ENCODE measurements at regions not wholly inside any gene's neighbourhood (a gene's known extent, or its start where the extent isn't known, plus 50 kb on each side); places are given as distances from the start of the nearest gene placed in this dataset.
"Not testable (repeated sequence)": the region's sequence is repeated elsewhere in the genome, so short reads cannot be mapped to it uniquely, and the experiment has no call there.

DNA sequence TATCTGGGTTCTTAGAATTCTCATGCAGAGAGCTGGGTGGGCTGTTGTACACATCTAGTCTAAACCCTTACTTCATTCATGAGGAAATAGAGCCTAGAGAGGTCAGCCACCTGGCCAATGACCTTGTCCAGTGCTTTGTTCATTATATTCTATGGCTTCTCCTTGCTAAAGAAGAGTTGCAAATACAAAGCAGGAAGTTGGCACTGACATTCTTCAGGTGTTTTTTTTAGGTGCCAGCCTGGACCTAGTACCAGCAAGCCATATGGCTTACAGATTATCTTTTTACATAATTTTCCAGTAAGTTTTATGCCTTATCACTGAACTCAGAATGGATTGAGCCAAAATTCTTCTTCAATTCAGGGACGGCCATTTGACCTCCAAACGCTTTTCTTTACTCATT is 54.7 kb upstream of the PGM2 start:
- in situ Hi-C loops (cut with HindIII; ENCODE audit: low pct_ligation_motif_present, low pct_unique_long_range_greater_than_20kb, low sequenced_read_pairs): no loop called here
- DNase-seq: no peak

DNA sequence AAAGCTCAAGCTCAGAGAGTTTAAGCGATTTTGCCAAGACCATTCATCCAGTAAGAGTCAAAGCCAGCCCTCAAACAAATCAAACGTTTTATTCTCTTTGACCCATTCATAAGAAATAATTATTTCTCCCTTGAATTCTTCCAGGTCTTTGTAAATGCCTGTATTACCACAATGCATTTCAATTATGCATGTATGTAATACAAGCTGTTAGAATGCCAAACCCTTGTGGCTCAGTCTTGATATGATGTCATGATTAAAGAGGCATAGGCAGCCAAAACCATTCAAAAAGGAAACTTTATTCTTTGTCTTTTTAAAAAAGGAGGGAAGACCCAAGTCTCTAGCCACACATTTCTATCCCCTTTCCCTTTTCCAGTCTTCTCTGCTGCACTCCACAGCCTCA is 56.5 kb upstream of the PGM2 start:
- in situ Hi-C loops (cut with HindIII; ENCODE audit: low pct_ligation_motif_present, low pct_unique_long_range_greater_than_20kb, low sequenced_read_pairs): no loop called here
- no peak for DNase-seq

- no peak for DNase-seq
- in situ Hi-C loops (cut with HindIII; ENCODE audit: low pct_ligation_motif_present, low pct_unique_long_range_greater_than_20kb, low sequenced_read_pairs): no loop called here
These were observed 57.0 kb upstream of the PGM2 start for GRCh38 chr4:37769391-37769989.

DNA sequence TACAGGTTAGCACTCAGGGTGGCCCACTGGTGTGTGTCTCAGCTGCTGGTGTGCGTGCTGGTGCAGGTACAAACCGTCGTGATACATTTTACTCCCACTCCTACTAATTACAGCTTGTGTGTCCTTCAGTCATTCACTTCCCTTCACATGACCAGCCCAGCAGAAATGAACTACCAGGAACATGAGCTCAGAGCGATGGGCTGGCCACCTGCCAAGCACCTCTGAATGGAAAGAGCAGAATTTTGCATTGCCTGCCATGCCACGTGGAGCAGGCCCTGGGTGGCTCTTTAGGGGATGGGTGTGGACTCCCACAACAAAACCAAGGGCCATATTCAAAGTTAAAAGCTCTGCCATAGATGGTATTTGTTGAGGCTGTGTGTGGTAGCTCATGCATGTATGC is 58.9 kb upstream of the PGM2 start:
- no peak for DNase-seq
- in situ Hi-C loops (cut with HindIII; ENCODE audit: low pct_ligation_motif_present, low pct_unique_long_range_greater_than_20kb, low sequenced_read_pairs): no loop called here

DNA sequence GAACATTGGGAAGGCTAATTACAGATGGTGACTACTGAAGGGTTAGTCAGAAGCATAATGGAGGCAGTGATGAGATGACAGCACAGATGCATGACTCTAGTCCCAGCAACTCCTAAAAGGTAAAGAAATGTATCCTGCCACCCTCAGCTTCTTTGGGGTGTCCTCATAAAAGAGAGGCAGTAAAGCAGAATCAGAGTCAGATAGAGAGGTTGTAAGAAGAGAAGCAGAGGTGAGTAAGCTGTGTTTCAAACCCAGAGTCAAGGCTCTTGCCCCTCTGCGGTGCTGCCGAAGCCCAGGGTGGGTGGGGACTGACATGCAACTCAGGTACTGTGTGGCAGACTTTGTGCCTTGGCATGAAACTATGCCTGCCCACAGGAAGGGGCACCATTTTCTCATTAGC is 59.5 kb upstream of the PGM2 start:
- in situ Hi-C loops (cut with HindIII; ENCODE audit: low pct_ligation_motif_present, low pct_unique_long_range_greater_than_20kb, low sequenced_read_pairs): no loop called here
- DNase-seq: no peak

DNA sequence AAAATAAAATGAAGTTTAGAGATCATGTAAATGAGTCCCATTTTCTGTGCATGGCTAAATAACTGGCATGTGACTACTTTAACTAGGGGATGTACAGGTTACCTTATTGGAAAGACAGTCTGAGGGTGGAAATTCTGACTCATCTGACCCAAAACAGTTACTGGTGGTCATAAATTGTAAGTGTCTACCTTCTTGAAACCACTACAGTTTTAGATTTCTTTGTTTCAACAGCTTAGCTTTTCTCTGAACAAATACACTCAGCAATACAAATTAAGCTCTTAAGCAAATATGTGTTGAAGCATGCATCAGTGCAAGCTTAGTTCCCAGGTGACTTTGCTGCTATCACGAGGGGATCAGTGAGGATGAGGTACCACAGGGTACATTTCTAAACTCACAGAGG is 60.7 kb upstream of the PGM2 start:
- in situ Hi-C loops (cut with HindIII; ENCODE audit: low pct_ligation_motif_present, low pct_unique_long_range_greater_than_20kb, low sequenced_read_pairs): no loop called here
- DNase-seq: no peak

- no peak for DNase-seq
- in situ Hi-C loops (cut with HindIII; ENCODE audit: low pct_ligation_motif_present, low pct_unique_long_range_greater_than_20kb, low sequenced_read_pairs): no loop called here
These were observed 62.7 kb upstream of the PGM2 start for GRCh38 chr4:37763831-37764230.

- DNase-seq: no peak
- in situ Hi-C loops (cut with HindIII; ENCODE audit: low pct_ligation_motif_present, low pct_unique_long_range_greater_than_20kb, low sequenced_read_pairs): no loop called here
These were observed 63.5 kb upstream of the PGM2 start for GRCh38 chr4:37762991-37763368.

DNA sequence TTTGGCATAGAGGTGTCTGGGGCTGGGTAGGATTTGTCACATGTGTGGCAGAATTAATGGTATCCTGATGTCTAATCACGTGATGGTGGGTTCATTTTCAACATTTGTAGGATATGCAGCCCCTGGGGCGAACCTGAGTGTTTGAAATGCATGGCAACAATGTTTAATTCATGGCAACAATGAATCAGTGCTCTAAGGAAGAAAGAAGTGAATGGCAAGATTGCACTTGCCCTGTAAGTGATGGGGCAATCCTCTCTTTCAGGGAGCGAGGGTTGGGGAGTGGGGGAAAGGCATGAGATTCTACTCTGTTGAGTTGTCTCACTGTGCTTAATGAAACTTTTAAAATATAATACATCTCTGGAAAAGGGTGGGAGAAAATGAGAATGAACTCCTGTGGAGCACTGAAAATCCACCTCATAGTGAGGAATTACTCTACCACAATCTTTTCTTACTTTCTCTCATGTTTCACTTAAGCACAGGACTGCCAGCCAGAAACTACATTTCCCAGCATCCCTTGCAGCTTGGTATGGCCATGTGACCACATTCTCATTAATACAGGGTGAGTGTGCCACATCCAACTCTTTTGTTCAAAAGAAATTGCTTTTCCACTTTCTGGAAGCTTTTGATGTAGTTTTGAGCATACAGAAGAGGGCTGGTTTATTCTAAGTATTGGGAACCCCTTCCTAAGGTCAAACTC is 64.0 kb upstream of the PGM2 start:
- DNase-seq: no peak
- in situ Hi-C loops (cut with HindIII; ENCODE audit: low pct_ligation_motif_present, low pct_unique_long_range_greater_than_20kb, low sequenced_read_pairs): no loop called here

DNA sequence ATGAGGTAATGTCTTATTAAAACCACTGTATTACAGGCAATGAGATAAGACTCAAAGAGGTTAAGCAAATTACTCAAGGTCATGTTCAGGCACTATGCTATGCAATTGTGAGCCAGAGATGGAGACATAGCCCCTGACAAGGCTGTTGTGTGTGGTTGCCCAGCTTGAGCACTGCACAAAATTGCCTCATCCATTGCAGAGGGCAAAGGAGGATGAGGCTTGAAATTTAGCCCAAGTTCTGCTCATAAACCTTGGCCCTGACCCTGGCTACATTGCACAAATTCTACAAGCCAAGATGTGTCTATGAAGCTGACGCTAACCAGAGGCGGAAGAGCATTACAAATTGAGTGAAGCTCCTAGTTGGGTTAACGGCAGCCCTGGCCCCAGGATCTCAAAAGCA is 65.6 kb upstream of the PGM2 start:
- in situ Hi-C loops (cut with HindIII; ENCODE audit: low pct_ligation_motif_present, low pct_unique_long_range_greater_than_20kb, low sequenced_read_pairs): no loop called here
- no peak for DNase-seq

DNA sequence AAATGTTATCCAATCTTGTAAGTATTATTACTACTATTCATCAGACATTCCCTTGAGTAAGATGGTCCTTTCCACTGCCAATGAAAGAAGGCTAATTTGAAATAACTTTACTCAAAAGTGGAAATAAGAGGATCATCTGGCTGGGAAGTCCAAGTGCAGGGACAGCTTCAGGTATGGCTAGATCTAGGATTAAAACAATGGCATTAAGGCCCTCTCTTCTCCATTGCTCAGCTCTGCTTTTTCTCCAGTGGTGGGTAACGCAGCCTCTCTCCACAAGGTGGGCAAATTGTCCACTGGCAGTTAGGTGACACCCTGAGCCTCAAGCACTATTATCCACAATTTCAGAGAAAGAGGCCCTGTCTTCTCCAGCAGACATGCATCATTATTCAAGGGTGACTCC is 66.7 kb upstream of the PGM2 start:
- in situ Hi-C loops (cut with HindIII; ENCODE audit: low pct_ligation_motif_present, low pct_unique_long_range_greater_than_20kb, low sequenced_read_pairs): no loop called here
- no peak for DNase-seq

DNA sequence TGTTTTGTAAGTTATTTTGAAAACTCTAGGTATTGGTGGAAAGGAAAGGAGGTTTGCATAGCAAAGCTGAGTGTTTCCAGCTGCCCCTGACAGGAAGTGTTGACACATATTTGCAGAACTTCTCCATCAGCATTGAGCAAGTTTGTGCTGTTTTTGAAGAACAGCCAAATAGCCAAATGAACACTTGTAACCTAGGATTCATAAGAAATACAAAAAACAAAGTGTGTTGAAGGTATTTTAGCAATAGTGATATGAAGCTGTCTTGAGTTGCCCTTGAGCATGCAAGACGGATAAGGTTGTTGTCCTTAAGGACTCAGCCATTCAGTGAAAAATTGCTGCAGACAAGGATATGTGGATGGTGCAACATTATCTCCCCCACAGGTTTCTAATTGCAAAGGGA is 68.3 kb upstream of the PGM2 start:
- in situ Hi-C loops (cut with HindIII; ENCODE audit: low pct_ligation_motif_present, low pct_unique_long_range_greater_than_20kb, low sequenced_read_pairs): no loop called here
- no peak for DNase-seq

DNA sequence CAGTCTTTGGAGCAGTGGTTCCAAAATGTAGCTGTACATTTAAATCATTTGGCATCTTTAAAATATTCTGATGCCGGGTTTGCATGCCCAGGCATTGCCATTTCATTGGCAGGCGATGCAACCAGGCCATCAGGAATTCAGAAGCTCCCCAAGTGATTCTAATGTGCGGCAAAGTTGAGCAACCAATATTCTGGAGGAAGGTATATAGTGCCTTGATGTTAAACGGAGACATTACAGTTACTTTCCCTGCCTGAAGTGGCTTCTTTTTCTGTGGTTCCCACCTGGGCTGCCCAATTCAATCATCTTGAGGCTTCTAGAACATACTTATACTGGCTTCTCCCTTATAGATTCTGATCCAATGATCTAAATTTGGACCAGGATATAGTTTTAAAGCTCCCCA is 68.7 kb upstream of the PGM2 start:
- no peak for DNase-seq
- in situ Hi-C loops (cut with HindIII; ENCODE audit: low pct_ligation_motif_present, low pct_unique_long_range_greater_than_20kb, low sequenced_read_pairs): no loop called here

GRCh38 chr4:37757121-37757520 is 69.4 kb upstream of the PGM2 start:
- DNase-seq: no peak
- in situ Hi-C loops (cut with HindIII; ENCODE audit: low pct_ligation_motif_present, low pct_unique_long_range_greater_than_20kb, low sequenced_read_pairs): no loop called here

- no peak for DNase-seq
- in situ Hi-C loops (cut with HindIII; ENCODE audit: low pct_ligation_motif_present, low pct_unique_long_range_greater_than_20kb, low sequenced_read_pairs): no loop called here
These were observed 68.4 kb upstream of the RELL1 start for GRCh38 chr4:37754410-37755185.

DNA sequence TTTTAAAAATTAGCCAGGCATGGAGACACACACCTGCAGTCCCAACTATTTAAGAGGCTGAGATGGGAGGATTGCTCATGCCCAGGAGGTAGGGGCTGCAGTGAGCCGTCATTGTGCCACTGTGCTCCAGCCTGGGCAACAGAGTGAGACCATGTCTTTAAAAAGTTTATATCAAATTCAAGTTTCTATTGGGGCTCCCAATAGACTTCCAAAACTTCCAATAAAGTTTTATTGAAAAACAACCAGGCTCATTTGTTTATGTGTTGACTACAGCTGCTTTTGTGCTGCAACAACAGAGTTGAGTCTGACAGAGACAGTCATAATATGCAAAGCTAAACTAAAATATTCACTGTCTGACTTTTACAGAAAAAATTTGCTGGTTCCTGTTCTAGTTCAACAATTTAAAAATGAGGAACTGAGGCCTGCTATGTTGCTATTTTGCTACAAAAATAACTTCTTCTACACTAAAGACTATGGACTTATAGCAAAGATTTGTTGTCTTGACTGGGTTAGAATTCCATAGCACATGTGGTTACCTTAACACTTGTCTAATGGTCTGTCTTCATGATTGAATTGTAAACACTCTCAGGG is 63.3 kb upstream of the RELL1 start:
- in situ Hi-C loops (cut with HindIII; ENCODE audit: low pct_ligation_motif_present, low pct_unique_long_range_greater_than_20kb, low sequenced_read_pairs): no loop called here
- no peak for DNase-seq

DNA sequence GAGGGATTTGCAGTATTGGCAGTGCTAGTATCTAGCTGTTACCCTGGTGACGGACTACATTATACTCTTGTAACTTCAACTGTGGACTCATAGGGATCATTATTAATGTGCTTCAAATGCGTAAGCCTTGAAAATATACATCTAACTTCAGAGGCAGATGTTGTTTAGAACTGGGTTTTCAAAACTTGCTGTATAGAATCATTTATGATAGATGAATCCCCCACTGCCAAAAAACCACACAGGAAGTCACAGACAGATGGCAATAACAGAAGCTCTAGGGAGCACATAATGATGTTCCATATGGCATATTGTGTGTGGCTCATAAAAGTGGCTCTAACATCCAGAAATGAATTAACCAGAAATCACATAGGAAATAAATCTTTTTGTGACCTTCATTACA is 62.3 kb upstream of the RELL1 start:
- in situ Hi-C loops (cut with HindIII; ENCODE audit: low pct_ligation_motif_present, low pct_unique_long_range_greater_than_20kb, low sequenced_read_pairs): no loop called here
- no peak for DNase-seq

DNA sequence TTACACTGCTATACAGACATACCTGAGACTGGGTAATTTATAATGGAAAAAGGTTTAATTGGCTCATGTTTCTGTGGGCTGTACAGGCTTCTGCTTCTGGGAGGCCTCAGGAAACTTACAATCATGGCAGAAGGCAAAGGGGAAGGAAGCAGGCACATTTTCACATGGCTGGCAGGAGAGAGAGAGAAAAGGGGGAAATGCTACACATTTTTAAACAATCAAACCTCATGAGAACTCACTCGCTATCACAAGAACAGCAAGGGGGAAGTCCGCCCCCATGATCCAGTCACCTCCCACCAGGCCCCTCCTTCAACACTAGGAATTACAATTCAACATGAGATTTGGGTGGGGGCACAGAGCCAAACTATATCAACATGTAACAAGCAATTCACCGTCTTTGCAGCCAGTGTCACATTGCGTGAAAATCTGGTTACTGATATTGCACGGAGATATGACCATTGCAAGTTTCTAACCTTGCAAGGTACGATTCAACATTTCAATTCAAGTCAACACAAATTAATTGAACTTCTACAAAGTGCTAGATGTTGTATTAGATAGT is 61.7 kb upstream of the RELL1 start:
- in situ Hi-C loops (cut with HindIII; ENCODE audit: low pct_ligation_motif_present, low pct_unique_long_range_greater_than_20kb, low sequenced_read_pairs): no loop called here
- no peak for DNase-seq

- in situ Hi-C loops (cut with HindIII; ENCODE audit: low pct_ligation_motif_present, low pct_unique_long_range_greater_than_20kb, low sequenced_read_pairs); DNase-seq: not testable (repeated sequence)
These were observed 60.7 kb upstream of the RELL1 start for GRCh38 chr4:37746852-37747251.

Measured in ACHN (cell line).